Fibroblast of lung (primary cell): ENCODE measurements at regions not wholly inside any gene's neighbourhood (a gene's known extent, or its start where the extent isn't known, plus 50 kb on each side); places are given as distances from the start of the nearest gene placed in this dataset.

Source experiments
- DNase-seq, 2 donors: peaks; one replicate each; pipeline versions ENCODE4 v3.0.0 to v3.0.0-alpha.2; 2010; ENCODE audit warnings: low read depth in 2 of 2
- H2AFZ ChIP-seq: 2 replicates; pipeline ENCODE4 v1.5.1; 2012; ENCODE audit warnings: low read length, control low read depth, inconsistent platforms
- H3K27ac ChIP-seq: 2 replicates; pipeline ENCODE4 v1.5.1; 2011; ENCODE audit warnings: low read length, control low read depth; ENCODE audit not compliant: insufficient read depth
- H3K27me3 ChIP-seq: 2 replicates; pipeline ENCODE4 v1.5.1; 2011; ENCODE audit warnings: mild to moderate bottlenecking, low read length; ENCODE audit not compliant: control insufficient read depth, insufficient read depth
- H3K36me3 ChIP-seq: 2 replicates; pipeline ENCODE4 v1.5.1; 2011; ENCODE audit warnings: low read length; ENCODE audit not compliant: control insufficient read depth, insufficient read depth
- H3K4me1 ChIP-seq: 2 replicates; pipeline ENCODE4 v1.5.1; 2011; ENCODE audit warnings: low read length; ENCODE audit not compliant: control insufficient read depth, insufficient read depth; ENCODE audit errors: extremely low read depth
- H3K4me2 ChIP-seq: 2 replicates; pipeline ENCODE4 v1.5.1; 2011; ENCODE audit warnings: low read length, control low read depth; ENCODE audit not compliant: insufficient read depth; ENCODE audit errors: extremely low read depth
- H3K4me3 ChIP-seq, 4 experiments: fragments of 200-600 bp in 1 of 4; sonication (generic) in 1 of 4; replicated peaks in 1 of 4; 2 replicates each; pipeline ENCODE4 v1.5.1; 2011 to 2016; ENCODE audit warnings: low read length in 4 of 4, low read depth in 3 of 4, mild to moderate bottlenecking in 3 of 4, control low read depth in 2 of 4, inconsistent platforms in 1 of 4, mixed read lengths in 1 of 4; ENCODE audit not compliant: insufficient read depth in 1 of 4; ENCODE audit errors: control extremely low read depth in 1 of 4
- H3K79me2 ChIP-seq: 2 replicates; pipeline ENCODE4 v1.5.1; 2012; ENCODE audit warnings: mild to moderate bottlenecking, low read length, inconsistent platforms; ENCODE audit not compliant: control insufficient read depth, insufficient read depth
- H3K9ac ChIP-seq: 2 replicates; pipeline ENCODE4 v1.5.1; 2011; ENCODE audit warnings: mild to moderate bottlenecking, low read length, control low read depth; ENCODE audit not compliant: insufficient read depth
- H3K9me3 ChIP-seq: 2 replicates; pipeline ENCODE4 v1.5.1; 2012; ENCODE audit warnings: low read depth, low read length; ENCODE audit not compliant: control insufficient read depth, insufficient read depth
- H4K20me1 ChIP-seq: 2 replicates; pipeline ENCODE4 v1.5.1; 2011; ENCODE audit warnings: low read length; ENCODE audit not compliant: control insufficient read depth, insufficient read depth; ENCODE audit errors: extremely low read depth
- EZH2 ChIP-seq: IDR thresholded peaks from 2 replicates; pipeline ENCODE4 v1.5.1; 2012; ENCODE audit warnings: low read length, control low read depth, mild to moderate bottlenecking; ENCODE audit errors: missing control alignments
- TF ChIP-seq, protein P1 (sequence below), 2 donors: IDR thresholded peaks in 1 of 2; conservative IDR thresholded peaks in 1 of 2; 1 replicate in 1 of 2; 2 replicates in 1 of 2; pipeline ENCODE4 v1.5.1; 2011 to 2012; ENCODE audit warnings: low read length in 2 of 2, control low read depth in 1 of 2, inconsistent platforms in 1 of 2, low read depth in 1 of 2, mild to moderate bottlenecking in 1 of 2

DNA sequence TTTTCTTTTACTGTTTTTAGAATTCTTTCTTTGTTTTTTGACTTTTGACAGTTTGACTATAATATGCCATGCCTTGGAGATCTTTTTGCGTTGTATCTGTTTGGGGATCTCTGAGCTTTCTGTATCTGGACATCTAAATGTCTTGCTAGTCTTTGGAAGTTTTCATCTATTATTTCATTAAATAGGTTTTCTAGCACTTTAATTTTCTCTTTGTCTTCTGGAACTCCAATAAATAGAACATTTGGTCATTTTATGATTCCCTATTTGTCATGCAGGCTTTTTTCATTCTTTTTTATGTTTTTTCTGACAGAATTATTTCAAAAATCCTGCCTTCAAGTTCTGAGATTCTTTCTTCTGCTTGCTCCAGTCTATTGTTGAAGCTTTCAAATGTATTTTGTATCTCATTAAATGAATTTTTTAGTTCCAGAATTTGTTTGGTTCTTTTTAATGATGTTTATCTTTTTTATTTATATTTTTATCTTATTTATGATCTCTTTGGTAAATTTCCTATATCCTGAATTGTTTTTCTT lies 201.4 kb downstream of the CHD9NB start:
- H3K4me2 ChIP-seq, result no peak overlapping the region
- H3K4me1 ChIP-seq, result no peaks in the 10 kb centered on the region
- TF ChIP-seq EZH2, result no peak
- TF ChIP-seq, protein P1, sequence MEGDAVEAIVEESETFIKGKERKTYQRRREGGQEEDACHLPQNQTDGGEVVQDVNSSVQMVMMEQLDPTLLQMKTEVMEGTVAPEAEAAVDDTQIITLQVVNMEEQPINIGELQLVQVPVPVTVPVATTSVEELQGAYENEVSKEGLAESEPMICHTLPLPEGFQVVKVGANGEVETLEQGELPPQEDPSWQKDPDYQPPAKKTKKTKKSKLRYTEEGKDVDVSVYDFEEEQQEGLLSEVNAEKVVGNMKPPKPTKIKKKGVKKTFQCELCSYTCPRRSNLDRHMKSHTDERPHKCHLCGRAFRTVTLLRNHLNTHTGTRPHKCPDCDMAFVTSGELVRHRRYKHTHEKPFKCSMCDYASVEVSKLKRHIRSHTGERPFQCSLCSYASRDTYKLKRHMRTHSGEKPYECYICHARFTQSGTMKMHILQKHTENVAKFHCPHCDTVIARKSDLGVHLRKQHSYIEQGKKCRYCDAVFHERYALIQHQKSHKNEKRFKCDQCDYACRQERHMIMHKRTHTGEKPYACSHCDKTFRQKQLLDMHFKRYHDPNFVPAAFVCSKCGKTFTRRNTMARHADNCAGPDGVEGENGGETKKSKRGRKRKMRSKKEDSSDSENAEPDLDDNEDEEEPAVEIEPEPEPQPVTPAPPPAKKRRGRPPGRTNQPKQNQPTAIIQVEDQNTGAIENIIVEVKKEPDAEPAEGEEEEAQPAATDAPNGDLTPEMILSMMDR (conservative IDR thresholded peaks at IDR 0.05 in 1 of 2, IDR thresholded peaks at IDR 0.05 in 1 of 2; ENCODE audit: low read depth in 1 of 2, low read length in 2 of 2), result no peak
- H3K4me3 ChIP-seq, result no peak overlapping the region
- H3K27ac ChIP-seq, result no peak overlapping the region
- no peaks in the 10 kb centered on the region for H3K9me3 ChIP-seq
- no peak overlapping the region for H2AFZ ChIP-seq
- H3K36me3 ChIP-seq, result no peaks in the 10 kb centered on the region
- H3K27me3 ChIP-seq, result no peaks in the 10 kb centered on the region
- H3K9ac ChIP-seq, result no peak overlapping the region
- H3K79me2 ChIP-seq, result no peaks in the 10 kb centered on the region
- DNase-seq, result no peak
- H4K20me1 ChIP-seq, result no peaks in the 10 kb centered on the region

DNA sequence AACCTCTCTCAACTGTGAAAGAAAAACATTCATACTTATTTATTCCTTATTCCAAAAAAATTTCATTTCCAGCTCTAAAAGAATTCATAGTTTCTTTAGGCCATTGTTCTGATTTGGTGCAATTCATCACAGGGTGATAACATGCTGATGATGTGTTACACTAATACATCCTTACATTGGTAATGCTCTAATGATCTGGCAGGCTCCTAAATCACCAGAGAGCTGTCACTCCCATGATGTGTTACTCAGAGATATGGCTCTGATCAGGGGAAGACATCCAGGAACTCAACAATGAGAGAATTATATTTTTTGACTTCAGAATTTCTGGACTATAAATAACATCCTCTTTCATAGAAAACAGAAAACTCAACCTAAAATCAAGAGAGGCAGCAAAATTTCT lies 209.3 kb downstream of the CHD9NB start:
- H3K27ac ChIP-seq, result no peak overlapping the region
- no peaks in the 10 kb centered on the region for H3K4me1 ChIP-seq
- H3K4me2 ChIP-seq, result no peak overlapping the region
- no peak overlapping the region for H3K9ac ChIP-seq
- H3K27me3 ChIP-seq, result no peaks in the 10 kb centered on the region
- DNase-seq, result no peak
- no peaks in the 10 kb centered on the region for H3K36me3 ChIP-seq
- H3K9me3 ChIP-seq, result no peaks in the 10 kb centered on the region
- TF ChIP-seq, protein P1 (conservative IDR thresholded peaks at IDR 0.05 in 1 of 2, IDR thresholded peaks at IDR 0.05 in 1 of 2; ENCODE audit: low read depth in 1 of 2, low read length in 2 of 2), result no peak
- TF ChIP-seq EZH2, result no peak
- no peaks in the 10 kb centered on the region for H3K79me2 ChIP-seq
- H3K4me3 ChIP-seq, result no peak overlapping the region
- no peak overlapping the region for H2AFZ ChIP-seq
- H4K20me1 ChIP-seq, result no peaks in the 10 kb centered on the region

DNA sequence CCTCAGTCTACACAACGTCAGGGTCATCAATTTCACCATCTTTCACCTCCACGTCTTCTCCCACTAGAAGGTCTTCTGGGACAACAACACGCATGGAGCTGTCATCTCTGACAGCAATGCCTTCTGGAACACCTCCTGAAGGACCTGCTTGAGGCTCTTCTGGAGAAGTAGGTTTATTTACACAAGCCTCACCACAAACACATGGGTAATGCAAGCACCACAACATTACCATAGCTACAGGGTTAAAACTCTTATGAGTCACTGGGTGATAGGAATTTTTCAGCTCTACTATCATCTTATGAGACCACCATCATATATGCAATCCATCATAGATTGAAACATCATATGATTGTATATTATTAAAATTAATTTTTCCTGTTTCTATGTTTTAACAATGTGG lies 215.4 kb downstream of the CHD9NB start:
- TF ChIP-seq, protein P1 (conservative IDR thresholded peaks at IDR 0.05 in 1 of 2, IDR thresholded peaks at IDR 0.05 in 1 of 2; ENCODE audit: low read depth in 1 of 2, low read length in 2 of 2), result no peak
- no peak for TF ChIP-seq EZH2
- H2AFZ ChIP-seq, result no peak overlapping the region
- no peaks in the 10 kb centered on the region for H3K79me2 ChIP-seq
- no peak overlapping the region for H3K27ac ChIP-seq
- no peaks in the 10 kb centered on the region for H3K36me3 ChIP-seq
- no peaks in the 10 kb centered on the region for H3K27me3 ChIP-seq
- DNase-seq, result peak; percentile 41 to 63
- no peak overlapping the region for H3K9ac ChIP-seq
- no peaks in the 10 kb centered on the region for H4K20me1 ChIP-seq
- H3K4me1 ChIP-seq, result no peaks in the 10 kb centered on the region
- H3K4me2 ChIP-seq, result no peak overlapping the region
- H3K4me3 ChIP-seq, result no peak overlapping the region
- no peaks in the 10 kb centered on the region for H3K9me3 ChIP-seq
